ENCODE measurements at regions not wholly inside any gene's neighbourhood (a gene's known extent, or its start where the extent isn't known, plus 50 kb on each side); places are given as distances from the start of the nearest gene placed in this dataset.

GRCh38 chr22:27614650-27615007, 186.9 kb downstream of the MN1 start:
- TF ChIP-seq GATA3 (IDR thresholded peaks at IDR 0.05; ENCODE audit: low read depth, low read length): no peak
- TF ChIP-seq GATA2 (IDR thresholded peaks at IDR 0.05; ENCODE audit: low read depth, low read length): no peak
